ENCODE measurements at regions not wholly inside any gene's neighbourhood (a gene's known extent, or its start where the extent isn't known, plus 50 kb on each side); places are given as distances from the start of the nearest gene placed in this dataset.

DNA sequence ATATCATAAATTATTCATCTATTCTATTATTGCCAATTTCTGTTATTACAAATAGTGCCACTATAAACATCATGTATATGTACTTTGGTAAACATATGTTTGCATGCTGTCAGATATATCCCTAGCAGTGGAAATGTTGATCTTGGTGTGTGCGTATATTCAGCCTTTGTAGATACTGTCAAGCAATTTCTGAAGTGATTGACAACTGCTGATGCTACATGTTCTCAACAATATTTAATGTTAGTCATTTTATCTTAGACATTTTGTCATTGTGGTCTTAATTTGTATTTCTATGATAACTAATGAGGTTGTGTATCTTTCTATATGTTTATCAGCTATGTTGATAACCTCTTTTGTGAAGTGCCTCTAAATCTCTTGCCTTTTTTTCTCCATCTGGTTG, 186.5 kb upstream of the NRG3 start:
- ChIA-PET POLR2A (no interaction called here), CTCF (no interaction called here)
- Histone ChIP-seq H3K4me1 (ENCODE audit: control insufficient read depth, insufficient read depth, low read length) (no peaks in the 10 kb centered on the region), H3K9me3 (ENCODE audit: control insufficient read depth, insufficient read depth, low read depth, low read length) (no peaks in the 10 kb centered on the region), H3K36me3 (ENCODE audit: control insufficient read depth, insufficient read depth, low read length) (no peaks in the 10 kb centered on the region), H3K4me3 (ENCODE audit: low read depth in 2 of 2, low read length in 2 of 2) (no peak overlapping the region), H3K27ac (ENCODE audit: low read length) (no peak overlapping the region), H3K27me3 (ENCODE audit: control insufficient read depth, insufficient read depth, low read length) (no peaks in the 10 kb centered on the region)
- in situ Hi-C loops (cut with HindIII; ENCODE audit: low pct_unique_long_range_greater_than_20kb, low sequenced_read_pairs) (no loop called here), intact Hi-C loops (cut with micrococcal nuclease; ENCODE audit: unreplicated experiment) (no loop called here)
- TF ChIP-seq POLR2AphosphoS5 (IDR thresholded peaks at IDR 0.05; ENCODE audit: low read depth, low read length) = no peak
- no peak for TF ChIP-seq SIN3A (IDR thresholded peaks at IDR 0.05; ENCODE audit: borderline replicate concordance, insufficient read depth, low read depth, low read length)
- TF ChIP-seq CTCF (IDR thresholded peaks at IDR 0.05) = no peak
- no peak for TF ChIP-seq REST (IDR thresholded peaks at IDR 0.05; ENCODE audit: insufficient read depth in 1 of 2, low read depth in 2 of 2, low read length in 1 of 2)
- TF ChIP-seq TCF7L2 (IDR thresholded peaks at IDR 0.05; ENCODE audit: low read depth, low read length) = no peak
- BruUV-seq (replicated peaks) = no TSS peak
- ATAC-seq (no peak), DNase-seq (ENCODE audit: low read depth, low spot score) (no peak)

DNA sequence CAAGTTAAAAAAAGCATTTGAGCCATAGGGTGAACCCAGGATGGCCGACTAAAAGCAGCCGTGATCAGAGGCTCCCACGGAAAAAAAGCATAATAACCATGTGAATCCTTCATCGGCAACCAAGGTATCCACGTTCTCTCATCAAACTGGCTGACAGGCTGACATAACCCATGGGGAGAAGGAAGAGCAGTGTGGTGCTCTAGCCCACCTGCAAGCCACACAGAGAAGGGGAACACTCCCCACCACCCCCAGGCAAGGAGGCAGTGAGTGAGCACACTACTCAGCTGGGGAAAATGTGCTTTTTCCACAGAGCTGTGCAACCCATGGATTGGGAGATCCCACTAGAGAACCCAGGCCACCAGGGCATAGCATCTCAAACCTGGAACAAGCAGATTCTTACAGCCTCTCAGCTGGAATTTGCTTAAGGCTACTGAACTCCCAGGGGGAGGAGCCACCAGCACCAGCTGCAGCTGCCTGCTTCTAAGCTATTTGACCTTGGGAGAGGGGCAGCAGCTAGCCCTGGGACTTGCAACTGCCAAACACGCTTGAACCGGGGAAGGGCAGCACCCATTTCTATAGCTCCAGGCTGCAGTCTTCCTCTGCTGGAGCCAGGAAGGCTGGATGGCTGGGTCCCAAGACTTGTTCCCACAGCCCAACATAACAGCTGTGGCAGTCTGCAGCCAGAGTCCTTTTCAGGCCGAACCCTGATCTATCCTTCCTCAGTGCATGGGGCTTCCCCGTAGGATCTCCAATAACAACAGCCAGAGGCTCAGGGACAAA, 178.2 kb upstream of the NRG3 start:
- Histone ChIP-seq H3K27ac (ENCODE audit: low read length) (no peak overlapping the region), H3K27me3 (ENCODE audit: control insufficient read depth, insufficient read depth, low read length) (no peaks in the 10 kb centered on the region), H3K4me3 (ENCODE audit: low read depth in 2 of 2, low read length in 2 of 2) (no peak overlapping the region), H3K9me3 (ENCODE audit: control insufficient read depth, insufficient read depth, low read depth, low read length) (no peaks in the 10 kb centered on the region), H3K4me1 (ENCODE audit: control insufficient read depth, insufficient read depth, low read length) (no peaks in the 10 kb centered on the region), H3K36me3 (ENCODE audit: control insufficient read depth, insufficient read depth, low read length) (no peaks in the 10 kb centered on the region)
- intact Hi-C loops (cut with micrococcal nuclease; ENCODE audit: unreplicated experiment) (no loop called here), in situ Hi-C loops (cut with HindIII; ENCODE audit: low pct_unique_long_range_greater_than_20kb, low sequenced_read_pairs) (no loop called here)
- ChIA-PET POLR2A (no interaction called here), CTCF (no interaction called here)
- DNase-seq (ENCODE audit: low read depth, low spot score) (no peak), ATAC-seq (no peak)
- BruUV-seq (replicated peaks) = no TSS peak
- TF ChIP-seq SIN3A (IDR thresholded peaks at IDR 0.05; ENCODE audit: borderline replicate concordance, insufficient read depth, low read depth, low read length) (no peak), CTCF (IDR thresholded peaks at IDR 0.05) (no peak), TCF7L2 (IDR thresholded peaks at IDR 0.05; ENCODE audit: low read depth, low read length) (no peak), REST (IDR thresholded peaks at IDR 0.05; ENCODE audit: insufficient read depth in 1 of 2, low read depth in 2 of 2, low read length in 1 of 2) (no peak), POLR2AphosphoS5 (IDR thresholded peaks at IDR 0.05; ENCODE audit: low read depth, low read length) (no peak)

Data from Panc1 (cell line).